Tibial nerve (tissue), 4 donors: ENCODE measurements at regions not wholly inside any gene's neighbourhood (a gene's known extent, or its start where the extent isn't known, plus 50 kb on each side); places are given as distances from the start of the nearest gene placed in this dataset.

ENCODE experiments used
- DNase-seq, 2 donors: peaks; one replicate each; pipeline ENCODE4 v3.0.0-alpha.2; 2019; ENCODE audit warnings: low spot score in 2 of 2
- H3K27ac ChIP-seq, 4 donors: fragments of 200-600 bp; sonication (generic) in 3 of 4; one replicate each; pipeline ENCODE4 v1.5.1; 2017 to 2019; ENCODE audit warnings: mild to moderate bottlenecking in 1 of 4
- H3K27me3 ChIP-seq, 2 donors: fragments of 200-600 bp; sonication (generic) in 1 of 2; one replicate each; pipeline versions ENCODE4 v1.5.1 to v1.6.0; 2017 to 2019
- H3K36me3 ChIP-seq, 3 donors: fragments of 200-600 bp; sonication (generic); one replicate each; pipeline ENCODE4 v1.5.1; 2018 to 2019
- H3K4me1 ChIP-seq, 4 donors: fragments of 200-600 bp; sonication (generic) in 3 of 4; one replicate each; pipeline ENCODE4 v1.5.1; 2017 to 2019
- H3K4me3 ChIP-seq, 4 donors: fragments of 200-600 bp; sonication (generic) in 3 of 4; one replicate each; pipeline ENCODE4 v1.5.1; 2017 to 2019; ENCODE audit warnings: mild to moderate bottlenecking in 1 of 4, moderate library complexity in 1 of 4
- H3K9me3 ChIP-seq, 4 donors: fragments of 200-600 bp; sonication (generic) in 3 of 4; one replicate each; pipeline ENCODE4 v1.5.1; 2017 to 2019
- CTCF ChIP-seq, 5 experiments: fragments of 200-600 bp in 3 of 5; fragments of 450-650 bp in 2 of 5; sonication (generic) in 3 of 5; IDR thresholded peaks; one replicate each; pipeline ENCODE4 v1.5.1; 2016 to 2019; ENCODE audit warnings: antibody characterized with exemption in 5 of 5, mild to moderate bottlenecking in 3 of 5, moderate library complexity in 2 of 5
- EP300 ChIP-seq, 2 donors: sonication (generic); formaldehyde crosslinking; IDR thresholded peaks; one replicate each; pipeline ENCODE4 v1.6.1; 2017; ENCODE audit warnings: antibody characterized with exemption in 2 of 2, mild to moderate bottlenecking in 1 of 2
- POLR2A ChIP-seq, 2 donors: fragments of 450-650 bp; IDR thresholded peaks; one replicate each; pipeline ENCODE4 v1.6.1; 2017; ENCODE audit warnings: antibody characterized with exemption in 2 of 2, mild to moderate bottlenecking in 2 of 2, moderate library complexity in 2 of 2
- WGBS, 2 donors: methylation state at CpG; one replicate each; pipeline ENCODE4 v1.1.5; 2018; 5-methylcytosine and 5-hydroxymethylcytosine counted together

- DNase-seq, result no peak
- H3K36me3 ChIP-seq, result no peaks in the 10 kb centered on the region
- no peaks in the 10 kb centered on the region for H3K4me1 ChIP-seq
- no peaks in the 10 kb centered on the region for H3K9me3 ChIP-seq
- no peak overlapping the region for H3K27ac ChIP-seq
- no peak overlapping the region for H3K4me3 ChIP-seq
- TF ChIP-seq CTCF (IDR thresholded peaks at IDR 0.05), result no peak
- no peak for TF ChIP-seq EP300 (IDR thresholded peaks at IDR 0.05)
- H3K27me3 ChIP-seq, result no peaks in the 10 kb centered on the region
Measured at GRCh38 chr7:97576043-97576442, 155.8 kb upstream of the TAC1 start.

- WGBS, 2 donors, result 83% methylated on average over 5 of the region's 5 CpGs
- DNase-seq, result no peak
- H3K4me1 ChIP-seq, result no peaks in the 10 kb centered on the region
Measured at GRCh38 chr7:97578225-97578624, 153.7 kb upstream of the TAC1 start.

GRCh38 chr7:97580205-97580604 is 151.7 kb upstream of the TAC1 start:
- H3K27ac ChIP-seq, result no peak overlapping the region
- 83 to 89% methylated on average over 2 to 4 of the region's 5 CpGs for WGBS, 2 donors
- H3K4me1 ChIP-seq, result no peaks in the 10 kb centered on the region
- no peak overlapping the region for H3K4me3 ChIP-seq
- no peaks in the 10 kb centered on the region for H3K27me3 ChIP-seq
- H3K36me3 ChIP-seq, result no peaks in the 10 kb centered on the region
- no peak for DNase-seq
- TF ChIP-seq POLR2A (IDR thresholded peaks at IDR 0.05) (no peak), CTCF (IDR thresholded peaks at IDR 0.05) (no peak), EP300 (IDR thresholded peaks at IDR 0.05) (no peak)
- H3K9me3 ChIP-seq, result peaks cover 0 to 8% (median 0%) of the 10 kb centered on the region in 4 donors

More at GRCh38 chr7:97578225-97578624, 153.7 kb upstream of the TAC1 start:
- TF ChIP-seq POLR2A (IDR thresholded peaks at IDR 0.05) (no peak), CTCF (IDR thresholded peaks at IDR 0.05) (no peak), EP300 (IDR thresholded peaks at IDR 0.05) (no peak)
- H3K9me3 ChIP-seq, result no peaks in the 10 kb centered on the region
- no peak overlapping the region for H3K27ac ChIP-seq
- no peaks in the 10 kb centered on the region for H3K36me3 ChIP-seq
- H3K27me3 ChIP-seq, result no peaks in the 10 kb centered on the region
- H3K4me3 ChIP-seq, result no peak overlapping the region

GRCh38 chr7:97595439-97595838 is 136.4 kb upstream of the TAC1 start:
- WGBS, 2 donors, result 78 to 85% methylated on average over 2 of the region's 2 CpGs
- Histone ChIP-seq H3K36me3 (no peaks in the 10 kb centered on the region), H3K4me1 (no peaks in the 10 kb centered on the region), H3K4me3 (no peak overlapping the region), H3K9me3 (no peaks in the 10 kb centered on the region), H3K27ac (no peak overlapping the region), H3K27me3 (no peaks in the 10 kb centered on the region)
- no peak for DNase-seq
- TF ChIP-seq EP300 (IDR thresholded peaks at IDR 0.05), result no peak
- TF ChIP-seq CTCF (IDR thresholded peaks at IDR 0.05), result no peak
- TF ChIP-seq POLR2A (IDR thresholded peaks at IDR 0.05), result no peak

GRCh38 chr7:97601931-97602457 is 129.9 kb upstream of the TAC1 start:
- H3K9me3 ChIP-seq, result no peaks in the 10 kb centered on the region
- no peaks in the 10 kb centered on the region for H3K27me3 ChIP-seq
- no peak for DNase-seq
- H3K36me3 ChIP-seq, result no peaks in the 10 kb centered on the region
- TF ChIP-seq EP300 (IDR thresholded peaks at IDR 0.05), result no peak
- no peak for TF ChIP-seq CTCF (IDR thresholded peaks at IDR 0.05)
- TF ChIP-seq POLR2A (IDR thresholded peaks at IDR 0.05), result no peak
- WGBS, 2 donors, result 71 to 73% methylated on average over 1 of the region's 1 CpG
- no peaks in the 10 kb centered on the region for H3K4me1 ChIP-seq
- H3K4me3 ChIP-seq, result no peak overlapping the region
- H3K27ac ChIP-seq, result no peak overlapping the region
